ENCODE measurements at regions not wholly inside any gene's neighbourhood (a gene's known extent, or its start where the extent isn't known, plus 50 kb on each side); places are given as distances from the start of the nearest gene placed in this dataset.

GRCh38 chr20:40860487-40860902 lies 168.1 kb upstream of the TOP1 start:
- no peaks in the 10 kb centered on the region for H3K4me1 ChIP-seq (ENCODE audit: low read length)
- H3K9ac ChIP-seq (ENCODE audit: low read length) = no peak overlapping the region
- peaks cover 18% of the 10 kb centered on the region for H3K27me3 ChIP-seq (ENCODE audit: low read depth, low read length)
- TF ChIP-seq EZH2phosphoT487 (IDR thresholded peaks at IDR 0.05; ENCODE audit: low read depth) (no peak), CTCF (IDR thresholded peaks at IDR 0.05; ENCODE audit: low read depth, low read length) (no peak)
- no peak overlapping the region for H3K4me2 ChIP-seq (ENCODE audit: low read length)
- H3K79me2 ChIP-seq (ENCODE audit: low read length) = no peaks in the 10 kb centered on the region
- H4K20me1 ChIP-seq (ENCODE audit: insufficient read depth, low read length) = no peaks in the 10 kb centered on the region
- H3K27ac ChIP-seq (ENCODE audit: low read length) = no peak overlapping the region
- no peaks in the 10 kb centered on the region for H3K36me3 ChIP-seq (replicated peaks; ENCODE audit: low read depth, low read length)
- H3K4me3 ChIP-seq (ENCODE audit: low read length) = no peak overlapping the region
- no peaks in the 10 kb centered on the region for H3K9me3 ChIP-seq (ENCODE audit: insufficient read depth, low read length)
- no peak overlapping the region for H2AFZ ChIP-seq (ENCODE audit: low read depth, low read length)

- Histone ChIP-seq H3K4me3 (ENCODE audit: low read length) (no peak overlapping the region), H3K79me2 (ENCODE audit: low read length) (no peaks in the 10 kb centered on the region), H3K9me3 (ENCODE audit: insufficient read depth, low read length) (no peaks in the 10 kb centered on the region), H3K9ac (ENCODE audit: low read length) (no peak overlapping the region), H3K27ac (ENCODE audit: low read length) (no peak overlapping the region), H3K36me3 (replicated peaks; ENCODE audit: low read depth, low read length) (no peaks in the 10 kb centered on the region), H3K4me1 (ENCODE audit: low read length) (no peaks in the 10 kb centered on the region), H4K20me1 (ENCODE audit: insufficient read depth, low read length) (no peaks in the 10 kb centered on the region), H2AFZ (ENCODE audit: low read depth, low read length) (no peak overlapping the region), H3K4me2 (ENCODE audit: low read length) (no peak overlapping the region), H3K27me3 (ENCODE audit: low read depth, low read length) (peaks cover 12% of the 10 kb centered on the region; the same call in 1 of the 2 replicates)
- TF ChIP-seq EZH2phosphoT487 (IDR thresholded peaks at IDR 0.05; ENCODE audit: low read depth) (no peak), CTCF (IDR thresholded peaks at IDR 0.05; ENCODE audit: low read depth, low read length) (no peak)
Observed at GRCh38 chr20:40861427-40862008, 167.1 kb upstream of the TOP1 start.

GRCh38 chr20:40863355-40863919 lies 165.2 kb upstream of the TOP1 start:
- Histone ChIP-seq H3K36me3 (replicated peaks; ENCODE audit: low read depth, low read length) (no peaks in the 10 kb centered on the region), H3K4me3 (ENCODE audit: low read length) (no peak overlapping the region), H4K20me1 (ENCODE audit: insufficient read depth, low read length) (no peaks in the 10 kb centered on the region), H3K79me2 (ENCODE audit: low read length) (no peaks in the 10 kb centered on the region), H3K27me3 (ENCODE audit: low read depth, low read length) (0 out of 2 replicates have a peak, but pooled peaks cover 7% of the 10 kb centered on the region), H2AFZ (ENCODE audit: low read depth, low read length) (no peak overlapping the region), H3K4me1 (ENCODE audit: low read length) (no peaks in the 10 kb centered on the region), H3K9ac (ENCODE audit: low read length) (no peak overlapping the region), H3K27ac (ENCODE audit: low read length) (no peak overlapping the region), H3K9me3 (ENCODE audit: insufficient read depth, low read length) (no peaks in the 10 kb centered on the region), H3K4me2 (ENCODE audit: low read length) (no peak overlapping the region)
- TF ChIP-seq CTCF (IDR thresholded peaks at IDR 0.05; ENCODE audit: low read depth, low read length) (no peak), EZH2phosphoT487 (IDR thresholded peaks at IDR 0.05; ENCODE audit: low read depth) (no peak)

GRCh38 chr20:40864470-40864869 lies 164.2 kb upstream of the TOP1 start:
- no peaks in the 10 kb centered on the region for H3K36me3 ChIP-seq (replicated peaks; ENCODE audit: low read depth, low read length)
- H3K27me3 ChIP-seq (ENCODE audit: low read depth, low read length) = 0 out of 2 replicates have a peak, but pooled peaks cover 9% of the 10 kb centered on the region
- no peaks in the 10 kb centered on the region for H3K9me3 ChIP-seq (ENCODE audit: insufficient read depth, low read length)
- no peak overlapping the region for H3K9ac ChIP-seq (ENCODE audit: low read length)
- no peaks in the 10 kb centered on the region for H3K79me2 ChIP-seq (ENCODE audit: low read length)
- no peak overlapping the region for H3K4me3 ChIP-seq (ENCODE audit: low read length)
- no peak overlapping the region for H2AFZ ChIP-seq (ENCODE audit: low read depth, low read length)
- H3K27ac ChIP-seq (ENCODE audit: low read length) = no peak overlapping the region
- H3K4me1 ChIP-seq (ENCODE audit: low read length) = no peaks in the 10 kb centered on the region
- H4K20me1 ChIP-seq (ENCODE audit: insufficient read depth, low read length) = no peaks in the 10 kb centered on the region
- TF ChIP-seq CTCF (IDR thresholded peaks at IDR 0.05; ENCODE audit: low read depth, low read length) (no peak), EZH2phosphoT487 (IDR thresholded peaks at IDR 0.05; ENCODE audit: low read depth) (no peak)
- no peak overlapping the region for H3K4me2 ChIP-seq (ENCODE audit: low read length)

Data from OCI-LY3 (cell line).